ENCODE measurements at regions not wholly inside any gene's neighbourhood (a gene's known extent, or its start where the extent isn't known, plus 50 kb on each side); places are given as distances from the start of the nearest gene placed in this dataset.

DNA sequence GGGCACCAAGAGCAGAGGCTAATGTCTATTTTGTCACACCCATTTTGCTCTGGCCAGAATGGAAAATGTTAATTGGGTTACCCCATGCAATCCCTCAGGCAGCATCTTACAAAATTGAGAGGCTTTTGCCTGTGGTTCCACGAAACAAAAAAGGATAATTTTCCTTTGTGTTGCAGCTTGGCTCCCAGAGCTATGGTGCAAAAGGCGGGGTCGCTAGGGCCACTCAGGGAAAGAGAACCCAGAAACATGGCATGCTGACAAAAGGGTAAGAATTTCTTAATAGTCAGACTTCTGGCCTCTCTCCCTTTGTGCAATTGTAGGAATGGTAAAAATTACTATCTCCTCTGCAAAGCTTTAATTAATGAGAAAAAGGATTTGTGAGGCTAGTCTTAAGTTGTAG lies 119.6 kb upstream of the BANK1 start:
- TF ChIP-seq, protein P1, sequence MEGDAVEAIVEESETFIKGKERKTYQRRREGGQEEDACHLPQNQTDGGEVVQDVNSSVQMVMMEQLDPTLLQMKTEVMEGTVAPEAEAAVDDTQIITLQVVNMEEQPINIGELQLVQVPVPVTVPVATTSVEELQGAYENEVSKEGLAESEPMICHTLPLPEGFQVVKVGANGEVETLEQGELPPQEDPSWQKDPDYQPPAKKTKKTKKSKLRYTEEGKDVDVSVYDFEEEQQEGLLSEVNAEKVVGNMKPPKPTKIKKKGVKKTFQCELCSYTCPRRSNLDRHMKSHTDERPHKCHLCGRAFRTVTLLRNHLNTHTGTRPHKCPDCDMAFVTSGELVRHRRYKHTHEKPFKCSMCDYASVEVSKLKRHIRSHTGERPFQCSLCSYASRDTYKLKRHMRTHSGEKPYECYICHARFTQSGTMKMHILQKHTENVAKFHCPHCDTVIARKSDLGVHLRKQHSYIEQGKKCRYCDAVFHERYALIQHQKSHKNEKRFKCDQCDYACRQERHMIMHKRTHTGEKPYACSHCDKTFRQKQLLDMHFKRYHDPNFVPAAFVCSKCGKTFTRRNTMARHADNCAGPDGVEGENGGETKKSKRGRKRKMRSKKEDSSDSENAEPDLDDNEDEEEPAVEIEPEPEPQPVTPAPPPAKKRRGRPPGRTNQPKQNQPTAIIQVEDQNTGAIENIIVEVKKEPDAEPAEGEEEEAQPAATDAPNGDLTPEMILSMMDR (conservative IDR thresholded peaks at IDR 0.05 in 1 of 2, IDR thresholded peaks at IDR 0.05 in 1 of 2; ENCODE audit: low read depth in 1 of 2, low read length in 2 of 2) = no peak
- TF ChIP-seq EZH2 (IDR thresholded peaks at IDR 0.05; ENCODE audit: low read length, missing control alignments) = no peak
